ENCODE measurements at regions not wholly inside any gene's neighbourhood (a gene's known extent, or its start where the extent isn't known, plus 50 kb on each side); places are given as distances from the start of the nearest gene placed in this dataset.

DNA sequence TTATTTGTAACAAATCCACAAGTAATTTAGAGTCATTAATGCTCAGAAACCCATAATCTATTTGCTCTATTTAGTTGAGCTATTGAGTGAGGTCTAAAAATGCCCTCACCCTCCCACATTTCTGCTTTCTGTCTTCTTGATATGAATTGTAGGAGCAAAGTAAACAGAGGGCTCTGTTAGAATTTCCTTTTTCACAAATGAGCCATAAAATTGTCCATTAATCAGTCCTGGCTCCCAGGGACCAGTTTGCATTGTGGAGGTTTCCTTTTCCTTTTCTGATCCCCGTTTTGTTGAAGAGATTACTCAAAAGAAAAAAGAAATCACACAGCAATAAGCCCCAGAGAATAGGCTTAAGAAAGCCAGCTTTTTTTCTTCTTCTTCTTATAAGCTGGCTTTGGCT is 476.7 kb downstream of the EPHA4 start:
- intact Hi-C loops (cut with DNase I): no loop called here
- ATAC-seq (no peak), DNase-seq (no peak)
- no peaks in the 10 kb centered on the region for H3K27me3 ChIP-seq
- no peaks in the 10 kb centered on the region for H3K9me3 ChIP-seq
- TF ChIP-seq, protein P1, sequence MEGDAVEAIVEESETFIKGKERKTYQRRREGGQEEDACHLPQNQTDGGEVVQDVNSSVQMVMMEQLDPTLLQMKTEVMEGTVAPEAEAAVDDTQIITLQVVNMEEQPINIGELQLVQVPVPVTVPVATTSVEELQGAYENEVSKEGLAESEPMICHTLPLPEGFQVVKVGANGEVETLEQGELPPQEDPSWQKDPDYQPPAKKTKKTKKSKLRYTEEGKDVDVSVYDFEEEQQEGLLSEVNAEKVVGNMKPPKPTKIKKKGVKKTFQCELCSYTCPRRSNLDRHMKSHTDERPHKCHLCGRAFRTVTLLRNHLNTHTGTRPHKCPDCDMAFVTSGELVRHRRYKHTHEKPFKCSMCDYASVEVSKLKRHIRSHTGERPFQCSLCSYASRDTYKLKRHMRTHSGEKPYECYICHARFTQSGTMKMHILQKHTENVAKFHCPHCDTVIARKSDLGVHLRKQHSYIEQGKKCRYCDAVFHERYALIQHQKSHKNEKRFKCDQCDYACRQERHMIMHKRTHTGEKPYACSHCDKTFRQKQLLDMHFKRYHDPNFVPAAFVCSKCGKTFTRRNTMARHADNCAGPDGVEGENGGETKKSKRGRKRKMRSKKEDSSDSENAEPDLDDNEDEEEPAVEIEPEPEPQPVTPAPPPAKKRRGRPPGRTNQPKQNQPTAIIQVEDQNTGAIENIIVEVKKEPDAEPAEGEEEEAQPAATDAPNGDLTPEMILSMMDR (IDR thresholded peaks at IDR 0.05): no peak
- no peaks in the 10 kb centered on the region for H3K4me1 ChIP-seq
- no peak overlapping the region for H3K4me3 ChIP-seq
- H3K27ac ChIP-seq: no peak overlapping the region
- no peaks in the 10 kb centered on the region for H3K36me3 ChIP-seq

DNA sequence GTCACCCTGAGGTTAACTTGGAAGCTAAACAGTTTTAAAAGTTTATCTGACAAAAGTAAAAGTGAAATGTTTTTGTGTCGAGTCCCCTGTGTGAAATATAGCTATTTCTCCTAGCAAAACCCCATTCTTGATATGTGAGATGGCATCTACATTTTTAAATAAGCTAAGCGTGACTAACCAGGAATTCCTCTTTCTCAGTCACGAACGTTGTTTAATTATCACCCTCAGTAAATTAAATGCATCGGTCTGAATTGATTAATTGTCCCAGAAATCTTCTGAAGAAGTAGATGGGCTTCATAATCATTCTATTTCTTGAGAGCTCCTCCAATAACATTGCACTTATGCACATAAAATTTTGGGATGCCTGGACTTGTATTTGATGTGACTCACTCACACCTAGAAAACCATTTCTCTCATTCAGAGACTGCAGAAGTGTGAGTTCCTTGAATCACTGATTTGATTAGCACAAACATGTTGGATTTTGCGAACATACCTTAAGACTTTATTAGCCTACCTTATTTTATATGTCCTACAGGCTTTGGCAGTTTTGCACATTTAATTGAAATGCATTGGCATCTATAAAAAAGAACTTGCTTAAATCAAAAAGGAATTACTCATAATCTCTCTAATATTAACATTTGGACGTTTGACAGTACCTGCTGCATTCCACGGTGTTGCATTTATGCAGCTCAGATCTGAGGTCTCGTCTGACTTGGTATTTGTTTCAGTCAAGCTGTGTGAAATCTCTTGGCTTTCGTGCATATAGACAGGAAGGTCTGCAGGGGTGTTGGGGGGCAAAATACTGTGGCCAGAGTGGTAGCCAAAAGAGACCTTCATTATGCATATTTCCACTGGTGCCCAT is 475.2 kb downstream of the EPHA4 start:
- no peak for ATAC-seq
- Histone ChIP-seq H3K27ac (no peak overlapping the region), H3K4me1 (no peaks in the 10 kb centered on the region), H3K4me3 (no peak overlapping the region), H3K27me3 (no peaks in the 10 kb centered on the region), H3K36me3 (no peaks in the 10 kb centered on the region), H3K9me3 (no peaks in the 10 kb centered on the region)
- TF ChIP-seq, protein P1 (IDR thresholded peaks at IDR 0.05): no peak
- DNase-seq: no peak
- intact Hi-C loops (cut with DNase I): no loop called here

DNA sequence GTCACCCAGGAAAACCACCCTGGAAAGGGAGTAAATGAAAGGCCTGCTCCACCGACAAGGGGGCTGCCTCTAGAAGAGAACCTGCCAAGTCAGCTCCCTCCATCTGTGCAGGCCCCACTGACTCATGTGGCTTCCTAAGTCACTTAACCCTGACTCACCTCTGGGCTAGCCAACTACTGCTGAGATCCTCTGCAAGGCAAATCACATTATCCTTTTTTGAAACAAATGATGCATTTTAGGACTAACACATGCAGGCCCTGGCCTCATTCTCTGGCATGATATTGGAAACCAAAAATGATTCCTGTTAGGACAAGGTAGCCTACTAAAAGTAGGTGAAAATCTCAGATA is 474.6 kb downstream of the EPHA4 start:
- Histone ChIP-seq H3K4me3 (no peak overlapping the region), H3K36me3 (no peaks in the 10 kb centered on the region), H3K27me3 (no peaks in the 10 kb centered on the region), H3K4me1 (no peaks in the 10 kb centered on the region), H3K27ac (no peak overlapping the region), H3K9me3 (no peaks in the 10 kb centered on the region)
- intact Hi-C loops (cut with DNase I): no loop called here
- TF ChIP-seq, protein P1 (IDR thresholded peaks at IDR 0.05): no peak
- DNase-seq (no peak), ATAC-seq (no peak)

DNA sequence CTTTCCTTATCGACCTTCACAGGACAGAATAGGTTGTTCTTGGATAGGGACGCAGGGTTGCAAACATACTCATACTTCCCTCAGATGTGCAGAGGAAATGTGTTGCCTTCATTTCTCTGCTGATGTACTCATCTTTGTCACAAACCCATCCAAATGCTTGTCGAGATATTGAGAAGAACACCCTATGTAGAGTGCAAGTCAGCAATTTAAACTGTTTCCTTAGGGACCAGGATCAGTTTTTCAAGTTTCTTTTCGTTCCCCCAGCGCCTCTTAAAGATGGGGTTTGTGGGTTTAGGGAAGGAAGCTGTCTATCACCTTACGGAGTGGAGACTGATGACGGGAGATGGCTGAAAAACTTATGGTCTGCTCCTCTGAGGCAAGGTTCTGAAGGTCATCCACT is 474.2 kb downstream of the EPHA4 start:
- H3K4me1 ChIP-seq: no peaks in the 10 kb centered on the region
- no peaks in the 10 kb centered on the region for H3K9me3 ChIP-seq
- H3K27ac ChIP-seq: no peak overlapping the region
- no peak for DNase-seq
- H3K36me3 ChIP-seq: no peaks in the 10 kb centered on the region
- no peak for ATAC-seq
- intact Hi-C loops (cut with DNase I): no loop called here
- no peak overlapping the region for H3K4me3 ChIP-seq
- TF ChIP-seq, protein P1 (IDR thresholded peaks at IDR 0.05): no peak
- no peaks in the 10 kb centered on the region for H3K27me3 ChIP-seq

DNA sequence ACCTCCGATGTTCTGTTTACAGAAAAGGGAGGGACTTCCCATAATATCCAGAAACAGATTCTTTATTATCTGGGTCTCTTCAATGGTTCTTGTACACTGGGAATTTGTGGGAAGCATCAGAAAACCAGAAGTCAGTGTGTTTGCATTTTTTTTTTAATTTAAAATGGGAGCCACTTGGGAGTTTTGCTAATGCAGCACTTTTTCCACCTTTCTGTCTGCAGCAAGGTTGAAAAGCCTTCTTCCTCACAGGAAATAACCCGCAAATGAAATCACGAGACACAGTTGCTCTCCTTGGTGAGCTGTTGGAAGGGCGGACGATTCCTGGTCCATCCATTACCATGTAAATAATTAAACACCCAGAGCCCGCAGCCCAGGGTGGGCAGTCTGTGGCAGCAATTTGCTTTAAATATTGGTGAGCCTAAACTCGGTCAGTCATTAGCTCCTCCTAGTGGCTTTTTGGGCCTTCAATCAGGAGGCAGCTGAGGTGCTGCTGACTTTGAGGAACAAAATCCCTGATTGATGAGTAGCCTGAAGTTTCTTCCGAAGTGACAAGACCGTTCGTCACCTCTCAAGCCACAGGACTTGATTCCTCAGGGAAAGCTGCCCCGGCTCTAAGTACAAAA is 471.5 kb downstream of the EPHA4 start:
- peak in 1 of 4 donors; percentile 9 for DNase-seq
- Histone ChIP-seq H3K36me3 (no peaks in the 10 kb centered on the region), H3K27ac (no peak overlapping the region), H3K4me1 (peaks cover 0 to 9% of the 10 kb centered on the region in 2 donors), H3K9me3 (no peaks in the 10 kb centered on the region), H3K27me3 (no peaks in the 10 kb centered on the region), H3K4me3 (no peak overlapping the region)
- intact Hi-C loops (cut with DNase I): no loop called here
- no peak for ATAC-seq
- TF ChIP-seq, protein P1 (IDR thresholded peaks at IDR 0.05): no peak
